HG02623 (cell line): ENCODE measurements at regions not wholly inside any gene's neighbourhood (a gene's known extent, or its start where the extent isn't known, plus 50 kb on each side); places are given as distances from the start of the nearest gene placed in this dataset.
"Not testable (repeated sequence)": the region's sequence is repeated elsewhere in the genome, so short reads cannot be mapped to it uniquely, and the experiment has no call there.

Experiments
- ATAC-seq: cut with Tn5 transposase; IDR thresholded peaks from one replicate; pipeline ENCODE4 v1.9.1; 2021; ENCODE audit warnings: moderate library complexity; ENCODE audit not compliant: unreplicated experiment

GRCh38 chr2:215722986-215723630 lies 287.2 kb upstream of the FN1 start:
- no peak for ATAC-seq

GRCh38 chr2:215722125-215722524 lies 286.3 kb upstream of the FN1 start:
- no peak for ATAC-seq

- not testable (repeated sequence) for ATAC-seq
Observed at GRCh38 chr2:215721515-215721914, 285.6 kb upstream of the FN1 start.

- ATAC-seq: no peak
Observed at GRCh38 chr2:215718890-215719289, 283.0 kb upstream of the FN1 start.

GRCh38 chr2:215718436-215718835 lies 282.6 kb upstream of the FN1 start:
- ATAC-seq: no peak

GRCh38 chr2:215717501-215718381 lies 281.9 kb upstream of the FN1 start:
- ATAC-seq: no peak

- no peak for ATAC-seq
Observed at GRCh38 chr2:215716956-215717355, 281.1 kb upstream of the FN1 start.

GRCh38 chr2:215712871-215713790 lies 277.3 kb upstream of the FN1 start:
- no peak for ATAC-seq

- no peak for ATAC-seq
Observed at GRCh38 chr2:215712219-215712868, 276.5 kb upstream of the FN1 start.

- no peak for ATAC-seq
Observed at GRCh38 chr2:215711471-215712034, 275.7 kb upstream of the FN1 start.

GRCh38 chr2:215707608-215708007 lies 271.7 kb upstream of the FN1 start:
- no peak for ATAC-seq

- no peak for ATAC-seq
Observed at GRCh38 chr2:215705771-215706361, 270.0 kb upstream of the FN1 start.

GRCh38 chr2:215705281-215705680 lies 269.4 kb upstream of the FN1 start:
- ATAC-seq: no peak

GRCh38 chr2:215702116-215702902 lies 266.4 kb upstream of the FN1 start:
- ATAC-seq: no peak

GRCh38 chr2:215699700-215700538 lies 264.1 kb upstream of the FN1 start:
- no peak for ATAC-seq

- no peak for ATAC-seq
Observed at GRCh38 chr2:215699018-215699417, 263.1 kb upstream of the FN1 start.

GRCh38 chr2:215698566-215698965 lies 262.7 kb upstream of the FN1 start:
- no peak for ATAC-seq

- ATAC-seq: no peak
Observed at GRCh38 chr2:215697496-215697895, 261.6 kb upstream of the FN1 start.
